Skeletal muscle satellite cell (primary cell): ENCODE measurements at regions not wholly inside any gene's neighbourhood (a gene's known extent, or its start where the extent isn't known, plus 50 kb on each side); places are given as distances from the start of the nearest gene placed in this dataset.

Source experiments
- H3K27me3 ChIP-seq: 2 replicates; pipeline ENCODE4 v1.7.0; 2013; ENCODE audit warnings: low read length; ENCODE audit not compliant: control insufficient read depth, insufficient read depth
- H3K36me3 ChIP-seq: 2 replicates; pipeline ENCODE4 v1.7.0; 2013; ENCODE audit warnings: mild to moderate bottlenecking, control low read depth, low read length; ENCODE audit not compliant: insufficient read depth
- H3K4me1 ChIP-seq: 2 replicates; pipeline ENCODE4 v1.7.0; 2013; ENCODE audit warnings: low read length; ENCODE audit not compliant: control insufficient read depth, insufficient read depth
- H3K4me2 ChIP-seq: 2 replicates; pipeline ENCODE4 v1.7.0; 2013; ENCODE audit warnings: mild to moderate bottlenecking, low read length
- H3K4me3 ChIP-seq: 2 replicates; pipeline ENCODE4 v1.7.0; 2013; ENCODE audit warnings: low read length
- H3K9ac ChIP-seq: 2 replicates; pipeline ENCODE4 v1.7.0; 2013; ENCODE audit warnings: mild to moderate bottlenecking, low read depth, low read length, moderate library complexity
- H3K9me3 ChIP-seq: replicated peaks from 2 replicates; pipeline ENCODE4 v1.7.0; 2013; ENCODE audit warnings: mild to moderate bottlenecking, control low read depth, low read length

GRCh38 chr9:115495052-115495635 is 377.2 kb upstream of the TNC start:
- Histone ChIP-seq H3K36me3 (no peaks in the 10 kb centered on the region), H3K4me3 (no peak overlapping the region), H3K4me2 (no peak overlapping the region), H3K4me1 (no peaks in the 10 kb centered on the region), H3K9me3 (no peaks in the 10 kb centered on the region), H3K27me3 (peaks cover 29% of the 10 kb centered on the region), H3K9ac (no peak overlapping the region)

- Histone ChIP-seq H3K4me2 (no peak overlapping the region), H3K4me1 (no peaks in the 10 kb centered on the region), H3K9ac (no peak overlapping the region), H3K9me3 (no peaks in the 10 kb centered on the region), H3K27me3 (peaks cover 26% of the 10 kb centered on the region), H3K4me3 (no peak overlapping the region), H3K36me3 (no peaks in the 10 kb centered on the region)
Measured at GRCh38 chr9:115495836-115496235, 377.9 kb upstream of the TNC start.

- H3K27me3 ChIP-seq = peaks cover 17% of the 10 kb centered on the region
Measured at GRCh38 chr9:115498303-115498702, 380.3 kb upstream of the TNC start.

GRCh38 chr9:115507148-115507547 is 389.2 kb upstream of the TNC start:
- Histone ChIP-seq H3K4me3 (no peak overlapping the region), H3K27me3 (no peaks in the 10 kb centered on the region), H3K36me3 (no peaks in the 10 kb centered on the region), H3K4me1 (no peaks in the 10 kb centered on the region), H3K9ac (no peak overlapping the region), H3K9me3 (no peaks in the 10 kb centered on the region), H3K4me2 (no peak overlapping the region)

More at GRCh38 chr9:115498303-115498702, 380.3 kb upstream of the TNC start:
- no peak overlapping the region for H3K4me3 ChIP-seq
- no peaks in the 10 kb centered on the region for H3K36me3 ChIP-seq
- no peaks in the 10 kb centered on the region for H3K4me1 ChIP-seq
- no peak overlapping the region for H3K9ac ChIP-seq
- no peaks in the 10 kb centered on the region for H3K9me3 ChIP-seq
- no peak overlapping the region for H3K4me2 ChIP-seq

GRCh38 chr9:115513148-115513547 is 395.2 kb upstream of the TNC start:
- Histone ChIP-seq H3K9ac (no peak overlapping the region), H3K4me3 (no peak overlapping the region), H3K9me3 (no peaks in the 10 kb centered on the region), H3K4me2 (no peak overlapping the region), H3K27me3 (no peaks in the 10 kb centered on the region), H3K36me3 (no peaks in the 10 kb centered on the region), H3K4me1 (no peaks in the 10 kb centered on the region)

- Histone ChIP-seq H3K4me1 (no peaks in the 10 kb centered on the region), H3K4me2 (no peak overlapping the region), H3K9me3 (no peaks in the 10 kb centered on the region), H3K36me3 (no peaks in the 10 kb centered on the region), H3K4me3 (no peak overlapping the region), H3K27me3 (no peaks in the 10 kb centered on the region), H3K9ac (no peak overlapping the region)
Measured at GRCh38 chr9:115514454-115514853, 396.5 kb upstream of the TNC start.

GRCh38 chr9:115517335-115518075 is 399.5 kb upstream of the TNC start:
- no peak overlapping the region for H3K9ac ChIP-seq
- H3K9me3 ChIP-seq = no peaks in the 10 kb centered on the region
- no peaks in the 10 kb centered on the region for H3K36me3 ChIP-seq
- H3K4me3 ChIP-seq = no peak overlapping the region
- H3K4me2 ChIP-seq = no peak overlapping the region
- H3K4me1 ChIP-seq = no peaks in the 10 kb centered on the region
- peaks cover 14% of the 10 kb centered on the region for H3K27me3 ChIP-seq

- no peaks in the 10 kb centered on the region for H3K9me3 ChIP-seq
- no peak overlapping the region for H3K4me3 ChIP-seq
- H3K36me3 ChIP-seq = no peaks in the 10 kb centered on the region
- H3K27me3 ChIP-seq = peaks cover 27% of the 10 kb centered on the region
- no peak overlapping the region for H3K9ac ChIP-seq
- H3K4me2 ChIP-seq = no peak overlapping the region
- no peaks in the 10 kb centered on the region for H3K4me1 ChIP-seq
Measured at GRCh38 chr9:115520646-115521045, 402.7 kb upstream of the TNC start.

GRCh38 chr9:115522912-115523311 is 405.0 kb upstream of the TNC start:
- Histone ChIP-seq H3K4me1 (no peaks in the 10 kb centered on the region), H3K36me3 (no peaks in the 10 kb centered on the region), H3K9ac (no peak overlapping the region), H3K4me3 (no peak overlapping the region), H3K27me3 (peaks cover 29% of the 10 kb centered on the region), H3K4me2 (no peak overlapping the region), H3K9me3 (no peaks in the 10 kb centered on the region)

- Histone ChIP-seq H3K4me1 (no peaks in the 10 kb centered on the region), H3K27me3 (peaks cover 29% of the 10 kb centered on the region), H3K9me3 (no peaks in the 10 kb centered on the region), H3K4me3 (no peak overlapping the region), H3K36me3 (no peaks in the 10 kb centered on the region), H3K9ac (no peak overlapping the region), H3K4me2 (no peak overlapping the region)
Measured at GRCh38 chr9:115524453-115525059, 406.6 kb upstream of the TNC start.

- no peak overlapping the region for H3K4me3 ChIP-seq
- H3K36me3 ChIP-seq = no peaks in the 10 kb centered on the region
- H3K9me3 ChIP-seq = no peaks in the 10 kb centered on the region
- peaks cover 28% of the 10 kb centered on the region for H3K27me3 ChIP-seq
- no peaks in the 10 kb centered on the region for H3K4me1 ChIP-seq
- no peak overlapping the region for H3K4me2 ChIP-seq
- no peak overlapping the region for H3K9ac ChIP-seq
Measured at GRCh38 chr9:115525111-115526058, 407.4 kb upstream of the TNC start.
